GM12872 (cell line): ENCODE measurements at regions not wholly inside any gene's neighbourhood (a gene's known extent, or its start where the extent isn't known, plus 50 kb on each side); places are given as distances from the start of the nearest gene placed in this dataset.

Experiments used
- CTCF ChIP-seq: IDR thresholded peaks from 3 replicates; pipeline ENCODE4 v1.5.1; 2011; ENCODE audit warnings: low read depth, mild to moderate bottlenecking, low read length, moderate library complexity; ENCODE audit not compliant: insufficient read depth

- no peak for TF ChIP-seq CTCF
Measured at GRCh38 chr3:81947359-81947758, 185.9 kb upstream of the GBE1 start.

- TF ChIP-seq CTCF, result no peak
Measured at GRCh38 chr3:81938681-81939080, 177.2 kb upstream of the GBE1 start.

GRCh38 chr3:81936817-81937216 is 175.4 kb upstream of the GBE1 start:
- no peak for TF ChIP-seq CTCF

- TF ChIP-seq CTCF, result no peak
Measured at GRCh38 chr3:81932681-81933080, 171.2 kb upstream of the GBE1 start.

GRCh38 chr3:81931265-81932251 is 170.1 kb upstream of the GBE1 start:
- no peak for TF ChIP-seq CTCF

GRCh38 chr3:81929697-81930096 is 168.3 kb upstream of the GBE1 start:
- TF ChIP-seq CTCF, result no peak

- TF ChIP-seq CTCF, result no peak
Measured at GRCh38 chr3:81927811-81928210, 166.4 kb upstream of the GBE1 start.
